ENCODE measurements at regions not wholly inside any gene's neighbourhood (a gene's known extent, or its start where the extent isn't known, plus 50 kb on each side); places are given as distances from the start of the nearest gene placed in this dataset.

DNA sequence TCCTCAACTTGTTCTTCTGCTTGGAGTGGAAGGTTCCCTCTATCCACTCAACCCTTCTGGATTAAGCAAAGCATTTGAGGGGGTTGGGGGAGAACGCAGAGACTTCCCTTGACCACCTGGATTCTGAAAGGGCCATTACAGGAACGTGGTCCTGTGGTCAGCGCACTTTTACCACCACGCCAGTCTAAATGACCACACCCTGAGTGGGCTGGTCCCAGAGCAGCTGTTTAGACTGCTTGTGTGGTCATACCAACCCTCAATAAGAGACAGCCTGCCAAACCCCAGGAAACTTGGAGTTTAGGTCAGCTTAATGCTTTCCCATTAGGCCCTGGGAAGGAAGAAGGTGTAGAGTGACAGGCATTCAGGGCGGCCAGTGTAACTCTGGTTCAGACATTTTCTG, 165.5 kb upstream of the ATP2B1 start:
- TF ChIP-seq POLR2AphosphoS5 (IDR thresholded peaks at IDR 0.05; ENCODE audit: low read depth, low read length) (no peak), POLR2A (IDR thresholded peaks at IDR 0.05; ENCODE audit: low read depth, low read length) (no peak)
